GM19463 (cell line): ENCODE measurements at regions not wholly inside any gene's neighbourhood (a gene's known extent, or its start where the extent isn't known, plus 50 kb on each side); places are given as distances from the start of the nearest gene placed in this dataset.

ENCODE experiments used
- ATAC-seq: cut with Tn5 transposase; IDR thresholded peaks from one replicate; pipeline ENCODE4 v1.9.1; 2021; ENCODE audit warnings: mild to moderate bottlenecking, moderate library complexity; ENCODE audit not compliant: unreplicated experiment

DNA sequence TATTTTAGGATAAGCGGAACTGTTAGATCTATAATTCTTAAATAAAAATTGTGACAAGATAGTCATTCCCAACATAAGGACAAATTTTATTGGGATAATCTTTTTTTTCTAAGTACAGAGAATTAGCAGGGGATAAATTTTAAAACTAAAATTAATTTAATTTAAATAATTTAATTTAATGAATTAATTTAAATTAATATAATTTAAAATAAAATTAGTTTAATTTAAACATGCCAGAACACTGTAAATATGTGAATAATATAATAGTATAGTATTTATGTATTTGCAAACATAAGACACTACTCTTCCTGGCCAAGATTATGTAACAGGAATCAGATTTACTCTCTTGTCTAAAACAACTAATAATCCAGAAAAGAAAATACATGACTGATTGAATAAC is 1055.9 kb downstream of the PDHA2 start:
- ATAC-seq: no peak

- no peak for ATAC-seq
Observed at GRCh38 chr4:96912716-96913115, 1072.8 kb downstream of the PDHA2 start.

- no peak for ATAC-seq
Observed at GRCh38 chr4:96913441-96914080, 1073.7 kb downstream of the PDHA2 start.

GRCh38 chr4:96916711-96917110 is 1076.8 kb downstream of the PDHA2 start:
- no peak for ATAC-seq

DNA sequence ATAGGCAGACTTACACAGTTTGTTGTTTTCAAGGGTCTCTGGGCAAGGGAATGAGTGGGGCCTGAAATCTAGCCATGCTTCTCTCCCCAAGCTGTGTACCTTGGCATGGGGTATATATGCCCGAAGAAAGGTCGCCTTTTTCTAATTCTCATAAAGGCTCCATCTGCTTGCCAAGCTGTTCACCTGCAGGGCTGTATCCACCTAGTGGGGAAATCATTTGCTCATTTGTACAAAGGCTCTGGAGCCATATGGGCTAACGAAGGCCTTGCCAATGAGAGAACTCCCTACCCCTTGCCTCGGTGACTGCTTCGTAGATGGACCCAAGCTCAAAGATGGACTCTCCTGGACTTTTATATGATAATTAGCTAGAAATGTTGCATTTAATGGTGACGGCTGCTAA is 1097.0 kb downstream of the PDHA2 start:
- no peak for ATAC-seq

DNA sequence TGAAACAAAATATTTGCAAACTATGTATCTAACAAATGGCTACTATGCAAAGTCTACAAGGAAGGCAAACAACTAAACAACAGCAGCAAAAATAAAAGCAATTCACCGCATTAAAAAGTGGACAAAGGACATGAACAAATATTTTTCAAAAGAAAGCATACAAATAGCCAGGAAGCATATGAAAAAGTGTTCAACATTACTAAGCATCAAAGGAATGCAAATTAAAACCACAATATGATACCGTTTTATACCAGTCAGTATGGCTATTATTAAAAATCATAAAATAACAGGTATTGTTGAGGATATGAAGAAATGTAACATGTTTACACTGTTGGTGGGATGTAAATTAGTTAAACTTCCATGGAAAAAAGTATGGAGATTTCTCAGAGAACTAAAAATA is 1106.7 kb downstream of the PDHA2 start:
- ATAC-seq: no peak

GRCh38 chr4:96952610-96953009 is 1112.7 kb downstream of the PDHA2 start:
- no peak for ATAC-seq

DNA sequence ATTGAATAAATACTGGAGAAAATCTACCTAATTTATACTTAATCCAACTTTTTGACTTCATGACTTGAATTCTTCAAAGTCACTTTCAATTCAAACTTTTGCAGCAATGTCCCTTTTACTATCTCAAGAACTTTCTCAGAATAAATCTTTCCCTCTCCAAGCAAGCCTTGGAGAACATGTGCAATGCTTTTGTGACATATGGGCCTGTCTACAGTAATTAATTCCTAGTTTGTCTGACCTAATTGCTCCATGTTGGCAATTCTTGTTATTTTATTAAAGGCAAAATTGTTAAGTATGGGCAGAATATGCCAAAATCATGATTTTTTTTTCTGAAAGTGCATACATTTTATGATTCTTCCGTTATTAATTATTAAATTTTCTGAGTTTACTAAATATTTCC is 1115.3 kb downstream of the PDHA2 start:
- no peak for ATAC-seq

DNA sequence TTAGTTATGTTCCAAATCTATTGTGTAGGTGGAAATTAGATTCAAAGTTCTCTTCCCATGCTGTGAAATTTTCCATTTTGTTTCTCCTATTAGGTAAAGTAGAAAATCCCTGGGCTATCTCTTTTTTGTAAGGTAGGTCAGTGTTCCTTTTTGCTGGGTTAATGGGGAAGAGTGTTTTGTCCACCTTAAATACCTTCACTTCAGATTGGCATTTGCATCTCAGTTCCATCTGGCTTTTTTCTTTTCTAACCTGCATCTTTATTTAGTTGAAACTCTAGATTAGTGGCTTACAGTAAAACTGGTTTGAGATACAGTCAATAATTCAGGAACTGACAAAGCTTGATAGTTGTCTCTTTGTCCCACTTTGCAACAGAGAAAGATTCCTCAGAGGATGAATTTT is 1115.8 kb downstream of the PDHA2 start:
- no peak for ATAC-seq

GRCh38 chr4:96969455-96969854 is 1129.6 kb downstream of the PDHA2 start:
- no peak for ATAC-seq

GRCh38 chr4:96972920-96973319 is 1133.0 kb downstream of the PDHA2 start:
- no peak for ATAC-seq

- ATAC-seq: no peak
Observed at GRCh38 chr4:96974295-96974694, 1134.4 kb downstream of the PDHA2 start.

DNA sequence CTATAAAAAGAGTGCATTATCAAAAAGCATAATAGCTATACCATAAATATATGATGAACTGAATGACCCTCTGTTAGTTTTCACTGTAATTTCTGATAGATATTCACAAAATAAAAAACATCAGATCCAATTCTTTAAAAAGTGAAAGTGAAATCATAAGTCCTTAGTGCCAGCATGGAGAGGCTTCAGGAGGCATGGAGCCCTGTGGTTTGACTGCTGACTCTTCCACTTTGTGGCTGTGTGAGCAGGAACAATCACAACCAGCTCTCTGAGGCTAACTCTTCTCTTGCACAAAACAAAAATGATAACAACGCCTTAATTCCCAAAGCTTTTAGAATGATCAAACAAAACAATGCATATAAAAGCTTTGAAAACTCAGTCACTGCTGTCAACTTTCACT is 1143.9 kb downstream of the PDHA2 start:
- ATAC-seq: no peak

GRCh38 chr4:96986816-96987215 is 1146.9 kb downstream of the PDHA2 start:
- no peak for ATAC-seq

GRCh38 chr4:96991083-96991482 is 1151.2 kb downstream of the PDHA2 start:
- no peak for ATAC-seq

- no peak for ATAC-seq
Observed at GRCh38 chr4:96992443-96992842, 1150.8 kb downstream of the STPG2 start.

DNA sequence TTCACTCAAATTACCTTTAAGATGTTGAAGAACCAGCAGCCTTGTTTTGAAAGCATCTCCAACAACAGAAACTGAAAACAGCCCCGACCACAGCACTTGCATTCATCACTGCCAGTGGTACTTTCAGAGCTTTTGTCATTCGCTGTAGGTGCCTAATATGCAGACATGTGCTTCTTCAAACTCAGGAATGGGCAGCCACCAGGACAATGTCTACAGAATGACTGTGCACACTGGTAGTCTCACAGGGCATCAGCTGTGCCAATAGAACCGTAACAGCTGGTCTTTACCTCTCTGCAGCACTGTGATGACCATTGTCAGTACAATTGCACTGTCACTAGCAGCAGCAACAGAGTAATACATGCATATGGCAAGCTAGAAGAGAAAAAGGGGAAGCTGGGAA is 1149.7 kb downstream of the STPG2 start:
- ATAC-seq: peak; percentile 67

- no peak for ATAC-seq
Observed at GRCh38 chr4:97003715-97004114, 1139.6 kb downstream of the STPG2 start.

- no peak for ATAC-seq
Observed at GRCh38 chr4:97013309-97013708, 1130.0 kb downstream of the STPG2 start.

- ATAC-seq: no peak
Observed at GRCh38 chr4:97013711-97014110, 1129.6 kb downstream of the STPG2 start.

DNA sequence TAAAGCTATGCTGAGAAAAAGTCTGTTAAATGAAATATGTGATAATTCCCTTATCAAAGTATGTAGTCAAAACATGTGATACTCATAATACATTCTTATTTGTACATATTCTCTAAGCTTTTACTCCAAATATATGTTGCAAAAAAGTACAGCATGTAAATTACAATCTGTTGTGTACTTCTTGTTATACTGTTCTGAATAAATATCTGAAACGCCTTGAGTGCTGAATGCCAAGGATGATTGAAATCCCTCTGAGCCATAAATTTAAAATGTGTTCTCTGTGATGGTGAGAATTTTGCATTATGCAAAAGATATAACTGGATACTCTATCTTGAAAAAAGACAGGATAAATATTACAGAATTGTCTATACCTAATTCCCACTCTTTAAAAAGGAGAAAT is 1128.0 kb downstream of the STPG2 start:
- ATAC-seq: no peak

- ATAC-seq: no peak
Observed at GRCh38 chr4:97016186-97016907, 1126.9 kb downstream of the STPG2 start.
